HG02938 (cell line): ENCODE measurements at regions not wholly inside any gene's neighbourhood (a gene's known extent, or its start where the extent isn't known, plus 50 kb on each side); places are given as distances from the start of the nearest gene placed in this dataset.

Experiments used
- ATAC-seq: cut with Tn5 transposase; IDR thresholded peaks from one replicate; pipeline ENCODE4 v1.9.1; 2021; ENCODE audit warnings: mild to moderate bottlenecking, moderate library complexity; ENCODE audit not compliant: unreplicated experiment

DNA sequence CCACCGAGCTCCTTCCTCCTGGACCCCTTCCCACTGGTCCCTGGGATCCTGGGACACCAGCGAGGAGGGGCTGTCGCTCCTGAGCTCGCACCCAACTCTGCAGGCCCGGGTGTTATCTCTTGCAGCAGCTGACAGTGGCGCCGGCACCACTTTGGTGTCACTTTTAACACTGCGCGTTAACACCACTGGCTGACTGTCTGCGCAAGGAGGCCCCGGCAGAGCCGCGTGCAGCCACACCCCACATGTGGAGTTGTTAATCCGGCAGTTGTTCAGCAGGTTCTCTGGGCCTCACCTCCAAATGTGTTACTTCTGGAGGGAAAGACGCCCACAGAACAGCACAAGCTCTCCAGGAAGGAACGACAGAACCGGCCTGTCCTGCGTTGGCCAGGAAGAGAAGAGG is 155.0 kb upstream of the GLI2 start:
- ATAC-seq = no peak

DNA sequence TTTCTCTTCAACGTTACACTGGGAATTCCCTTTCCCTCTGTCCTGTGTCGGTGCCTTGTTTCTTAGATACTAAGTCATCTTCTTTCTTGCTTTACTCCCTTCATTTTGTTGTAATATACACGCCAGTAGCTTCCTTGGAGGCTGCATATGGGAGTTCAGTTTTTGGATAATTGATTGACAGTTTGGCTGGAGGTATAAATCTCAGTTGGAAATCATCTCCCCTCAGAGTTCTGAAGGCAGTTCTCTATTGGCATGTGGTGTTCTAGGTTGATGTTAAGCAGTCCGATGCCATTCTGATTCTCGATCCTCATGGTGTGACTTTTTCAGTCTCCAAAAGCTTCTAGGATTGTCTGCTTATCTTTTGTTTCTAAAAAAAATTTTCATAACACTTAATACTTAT is 152.5 kb upstream of the GLI2 start:
- ATAC-seq = no peak

DNA sequence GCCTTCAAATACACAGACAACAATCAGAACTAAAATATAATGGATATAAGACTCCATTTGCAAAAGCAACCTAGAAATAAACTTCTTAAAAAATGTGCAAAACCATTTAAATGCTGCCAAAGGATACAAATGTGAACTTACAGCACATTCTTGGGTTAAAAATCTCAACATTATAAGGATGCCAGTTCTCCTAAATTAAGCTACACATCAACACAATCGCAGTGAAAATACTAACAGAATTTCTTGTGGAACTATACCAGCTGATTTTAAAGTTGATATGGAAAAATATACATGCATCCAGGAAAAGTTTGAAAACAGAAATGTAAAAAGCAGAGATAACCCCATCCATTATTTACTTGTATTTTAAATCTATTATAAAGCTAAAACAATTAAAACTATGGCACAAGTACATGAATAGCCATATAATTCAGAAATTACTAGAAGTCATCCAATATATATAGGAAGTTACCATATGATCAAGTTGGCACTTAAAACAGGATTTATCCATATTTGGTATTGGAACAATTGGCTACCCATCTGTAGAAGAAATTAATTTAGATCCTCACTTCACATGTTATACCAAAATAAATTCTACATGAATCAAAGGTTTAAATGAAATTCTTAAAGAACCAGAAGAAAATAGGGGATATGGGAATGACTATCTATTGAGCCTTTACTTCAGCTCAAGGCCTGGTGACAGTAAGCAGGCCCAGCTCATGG is 151.7 kb upstream of the GLI2 start:
- ATAC-seq = no peak

DNA sequence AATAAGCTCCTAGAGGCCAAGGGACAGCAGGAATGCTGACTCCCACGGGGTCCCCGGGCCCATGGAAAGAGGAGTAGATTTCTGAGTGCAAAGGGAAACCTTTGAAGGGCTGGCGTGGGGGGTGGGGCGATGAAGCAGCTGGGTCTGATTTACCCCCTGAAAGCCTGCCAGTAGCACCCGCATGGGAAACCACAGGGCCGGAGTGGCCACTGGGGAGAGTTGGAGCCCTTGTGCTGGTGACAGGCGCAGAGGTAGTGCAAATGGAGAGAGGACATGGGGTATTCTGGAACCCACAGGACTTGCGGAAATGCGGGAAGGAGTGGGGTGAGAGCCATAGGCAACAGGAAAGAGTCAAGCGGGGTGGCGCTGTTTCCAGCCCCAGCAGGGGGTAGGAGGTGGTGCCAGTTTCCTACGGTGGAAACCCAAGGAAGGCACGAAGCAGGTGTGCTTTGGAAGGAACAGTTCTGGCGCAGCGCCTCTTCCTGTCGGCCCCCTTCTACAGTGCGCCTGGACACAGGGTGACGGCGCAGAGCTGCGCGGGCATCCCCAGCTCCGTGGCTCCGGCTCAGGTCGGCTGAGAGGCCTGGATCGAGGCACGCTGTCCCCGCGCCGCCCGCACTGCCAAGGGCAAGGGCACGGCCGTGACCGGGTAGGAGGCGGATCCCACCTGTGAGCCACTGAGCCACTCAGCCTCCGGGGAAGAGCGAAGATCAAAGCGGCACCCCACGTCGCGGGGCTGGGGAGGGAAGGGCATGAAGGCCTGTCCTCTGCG is 149.0 kb upstream of the GLI2 start:
- no peak for ATAC-seq

DNA sequence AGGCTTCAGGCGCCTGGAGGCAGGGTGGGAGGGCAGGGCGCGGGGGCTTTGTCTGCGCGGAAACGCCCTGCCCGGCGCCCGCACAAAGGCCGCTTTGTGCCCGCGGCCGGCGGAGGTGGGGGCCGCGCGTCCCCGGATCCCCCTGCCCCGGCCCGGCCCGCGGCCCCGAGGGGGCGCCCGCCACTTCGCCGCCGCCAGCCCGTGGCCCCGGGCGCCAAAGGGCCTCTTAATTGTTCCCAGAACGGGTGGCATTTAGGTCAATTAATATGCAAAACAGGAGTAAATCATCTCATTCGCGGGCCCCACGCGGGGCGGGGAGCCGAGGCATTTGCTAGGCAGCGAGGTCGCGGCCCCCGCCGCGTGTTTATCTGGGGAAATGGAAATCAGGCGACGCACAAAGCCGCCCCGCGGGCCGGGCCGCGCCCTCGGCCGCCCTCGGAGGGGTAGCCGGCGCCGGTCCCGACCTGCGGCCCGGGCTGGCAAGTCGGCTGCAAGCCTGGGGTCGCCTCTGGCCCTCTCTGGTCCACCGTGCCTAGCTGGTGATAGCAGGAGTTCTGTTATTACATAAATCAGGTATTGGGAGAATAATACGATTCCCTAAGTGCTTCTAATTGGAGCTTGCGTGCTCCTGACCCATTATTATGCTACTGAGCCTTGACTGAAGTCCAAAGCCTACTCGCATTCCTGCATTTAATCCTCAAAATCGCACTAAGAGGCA is 148.2 kb upstream of the GLI2 start:
- ATAC-seq = no peak

DNA sequence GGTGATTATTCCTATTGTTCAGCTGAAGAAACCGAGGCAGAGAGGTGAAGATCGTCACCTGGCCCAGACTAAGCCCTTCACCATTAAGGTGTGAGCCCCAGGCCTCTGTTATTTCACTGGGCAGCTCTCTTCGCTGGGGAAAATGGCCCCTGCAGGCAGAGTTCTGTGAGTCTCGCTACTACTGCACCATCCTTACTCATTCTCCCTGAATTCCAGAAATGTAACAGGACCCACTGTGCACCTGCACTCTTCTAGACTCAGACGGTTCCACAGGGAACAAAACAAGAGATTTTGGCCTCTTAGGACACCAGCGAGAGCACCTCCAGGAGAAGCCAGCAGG is 147.7 kb upstream of the GLI2 start:
- no peak for ATAC-seq

DNA sequence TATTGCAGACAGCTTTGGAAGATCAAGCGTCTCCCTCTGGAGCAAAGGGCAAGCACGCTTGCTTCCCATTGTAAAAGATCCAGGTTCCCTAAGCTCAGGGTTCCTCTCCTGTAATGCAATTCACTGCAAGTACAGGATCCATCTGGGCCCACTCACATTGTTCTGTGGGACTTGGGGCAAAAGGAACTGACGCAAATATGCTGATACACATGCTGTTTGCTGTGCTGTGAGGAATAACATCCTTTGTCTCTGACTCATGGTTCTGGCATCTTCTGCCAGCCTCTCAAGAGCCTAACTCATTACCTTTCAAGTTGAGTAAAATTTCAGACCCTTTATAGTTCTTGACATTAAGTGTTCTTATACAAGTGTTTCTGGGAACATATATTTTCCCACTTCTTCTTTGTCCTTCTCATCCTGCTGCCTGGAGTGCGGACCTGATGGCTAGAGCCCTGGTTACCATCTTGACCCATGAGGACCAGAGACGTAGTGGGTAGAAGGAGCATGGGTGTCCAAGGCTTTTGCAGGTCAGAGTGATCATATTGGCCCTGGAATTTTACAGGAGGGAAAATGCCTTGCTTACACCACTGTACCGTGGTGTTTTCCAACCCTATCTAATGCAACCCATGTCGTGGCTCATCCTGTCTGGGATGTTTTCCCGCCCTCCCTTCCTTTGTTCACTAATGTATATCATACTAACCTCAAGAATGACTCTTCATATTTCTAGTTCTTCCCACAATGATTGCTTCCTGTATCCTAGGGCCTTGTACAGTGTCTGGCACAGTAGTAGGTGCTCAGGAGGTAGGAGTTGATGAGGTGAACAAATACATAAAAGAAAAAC is 145.7 kb upstream of the GLI2 start:
- no peak for ATAC-seq

DNA sequence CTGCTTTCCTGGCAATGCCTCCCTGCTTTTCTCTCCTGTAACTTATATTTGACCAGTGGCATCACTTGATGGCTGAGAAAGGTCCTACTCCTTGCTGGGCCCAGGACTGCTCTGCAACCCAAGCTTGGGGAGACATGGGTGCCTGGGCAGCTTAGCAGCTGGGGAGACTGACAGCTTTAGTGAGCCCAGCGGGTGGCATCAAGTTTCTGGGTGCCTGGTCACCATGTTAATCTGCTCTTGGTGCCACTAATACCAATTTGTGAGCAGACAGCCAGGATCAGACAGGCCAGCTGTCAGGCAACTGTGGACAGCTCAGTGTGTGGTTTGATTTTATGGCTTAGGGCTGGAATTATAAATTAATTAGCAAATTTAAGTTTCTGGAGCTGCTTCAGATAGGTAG is 144.8 kb upstream of the GLI2 start:
- ATAC-seq = no peak

DNA sequence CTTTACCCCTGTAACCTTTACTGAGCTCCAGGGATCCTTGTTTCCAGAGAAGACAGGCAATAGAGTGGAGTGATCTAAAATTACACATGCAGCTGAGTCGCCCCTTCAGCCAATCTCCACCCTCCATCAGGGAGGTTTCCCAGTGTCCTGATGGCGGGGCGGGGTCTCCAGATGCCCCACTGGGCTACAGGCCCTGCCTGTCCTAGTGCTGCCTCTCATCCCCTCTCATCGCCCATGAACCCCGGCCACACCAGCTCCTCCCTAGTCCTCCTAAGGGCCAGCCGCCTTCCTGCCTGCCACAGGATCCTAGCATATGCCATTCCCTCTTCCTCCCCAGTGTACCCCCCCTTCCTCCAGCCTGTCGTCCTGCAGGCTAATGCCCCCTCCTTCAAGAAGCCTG is 144.1 kb upstream of the GLI2 start:
- ATAC-seq = no peak

DNA sequence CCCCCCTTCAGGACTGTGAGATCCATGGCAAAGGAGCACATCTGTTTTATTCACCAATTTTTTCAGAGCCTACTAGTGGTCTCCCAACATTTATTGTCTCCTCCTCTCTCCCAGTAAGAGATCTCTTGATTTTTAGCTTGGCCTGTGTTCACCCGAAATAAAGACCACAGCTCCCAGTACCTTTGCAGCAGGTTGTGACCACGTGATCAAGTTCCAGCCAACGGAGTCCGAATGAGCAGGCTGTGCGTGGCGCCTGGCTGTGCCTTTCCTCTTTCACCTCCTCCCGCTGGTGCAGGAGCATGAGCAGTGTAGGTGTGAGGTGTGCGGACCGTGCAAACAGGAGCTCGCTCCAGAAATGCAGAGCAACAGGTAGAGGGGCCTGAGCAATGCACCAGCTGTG is 143.6 kb upstream of the GLI2 start:
- no peak for ATAC-seq

DNA sequence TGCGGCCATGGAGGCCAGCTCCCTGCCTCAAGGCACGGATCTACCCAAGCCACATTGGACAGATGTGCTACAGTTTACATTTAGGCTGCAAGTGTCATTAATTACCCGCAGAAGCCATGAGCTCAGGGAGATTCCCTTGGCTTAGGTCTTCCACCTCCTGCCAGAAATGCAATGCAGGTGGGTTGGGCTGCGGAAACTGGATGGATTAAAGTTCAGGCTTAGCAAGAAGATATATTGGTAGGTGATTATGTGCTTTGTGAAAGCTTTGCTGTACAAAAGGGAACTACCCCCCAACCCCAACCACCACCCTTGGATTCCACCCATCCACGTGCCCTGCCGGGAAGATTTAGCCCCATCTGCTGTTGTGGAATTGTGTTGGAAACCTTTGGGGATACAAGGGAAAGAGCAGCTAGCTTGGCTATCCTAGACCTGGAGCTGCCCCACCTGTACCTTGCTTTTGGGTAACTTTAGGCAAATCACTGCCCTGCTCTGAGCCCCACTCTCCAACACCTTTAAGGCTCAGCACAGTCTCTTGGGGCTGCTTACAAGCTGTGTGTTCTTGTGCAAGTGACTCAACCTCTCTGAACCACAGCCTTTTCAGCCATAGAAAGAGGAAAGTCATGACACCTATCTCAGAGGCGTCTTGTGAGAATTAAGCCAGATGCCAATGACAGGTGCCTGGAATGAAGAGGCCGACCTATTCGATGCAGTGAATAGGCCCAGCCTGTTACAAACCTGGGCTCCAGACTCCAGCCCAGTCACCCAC is 141.6 kb upstream of the GLI2 start:
- no peak for ATAC-seq

DNA sequence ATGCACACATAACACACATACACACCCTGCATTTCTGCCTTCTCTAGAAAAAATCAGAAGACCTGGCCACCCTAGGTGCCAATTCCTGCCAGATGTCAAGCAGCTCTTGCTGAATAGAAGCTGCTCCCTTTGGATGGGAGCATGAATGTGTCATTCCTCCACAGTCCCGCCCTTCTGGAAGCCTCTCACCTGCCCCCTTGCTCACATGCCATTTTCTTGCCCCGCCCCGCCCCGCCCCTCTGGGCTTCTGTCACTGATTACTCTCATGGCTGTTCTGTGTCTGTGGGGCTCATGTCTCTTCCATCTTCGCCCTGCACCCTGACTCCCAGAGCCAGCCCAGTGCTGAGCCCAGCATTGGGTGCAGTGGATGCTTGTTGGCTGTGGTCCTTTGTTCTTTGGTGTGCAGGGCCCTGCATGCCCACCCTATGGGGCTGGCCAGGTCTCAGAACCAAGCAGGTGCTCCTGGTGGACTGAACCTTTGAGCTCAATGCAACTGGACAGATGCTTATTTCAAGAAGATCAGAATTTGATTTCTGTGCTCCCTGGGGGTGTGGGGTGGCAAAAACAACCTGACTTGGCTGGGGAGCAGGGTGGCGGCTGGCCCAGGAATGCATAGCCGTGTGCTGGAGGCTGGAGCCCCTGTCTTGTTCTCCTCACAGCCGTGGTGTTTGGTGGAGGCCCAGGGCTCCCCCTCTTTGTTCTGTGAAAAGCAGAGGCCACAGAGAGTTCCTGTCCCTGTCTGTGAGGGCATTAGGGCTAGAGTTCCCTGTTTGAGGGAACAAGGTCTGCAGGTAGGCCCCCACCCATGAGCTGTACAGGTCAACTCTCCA is 140.6 kb upstream of the GLI2 start:
- ATAC-seq = no peak

DNA sequence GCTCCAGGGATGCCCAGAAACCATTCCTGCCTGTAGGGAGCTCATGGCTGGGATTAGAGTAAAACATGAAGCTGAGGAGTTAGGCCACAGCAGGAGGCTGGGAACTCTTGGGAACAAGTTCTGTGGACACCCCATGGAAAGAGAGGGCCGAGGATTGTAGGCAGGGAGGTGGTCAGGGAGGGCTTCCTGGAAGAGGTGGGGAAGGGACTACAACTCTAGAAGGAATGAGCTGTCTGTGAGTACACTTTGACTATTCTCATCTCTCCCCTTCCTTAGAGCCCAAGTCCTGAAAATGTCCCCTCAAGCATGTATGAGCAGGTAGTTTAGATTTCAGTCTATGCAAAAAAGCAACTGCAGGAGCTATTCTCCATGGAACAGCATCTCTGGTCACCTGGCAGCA is 139.9 kb upstream of the GLI2 start:
- ATAC-seq = no peak

DNA sequence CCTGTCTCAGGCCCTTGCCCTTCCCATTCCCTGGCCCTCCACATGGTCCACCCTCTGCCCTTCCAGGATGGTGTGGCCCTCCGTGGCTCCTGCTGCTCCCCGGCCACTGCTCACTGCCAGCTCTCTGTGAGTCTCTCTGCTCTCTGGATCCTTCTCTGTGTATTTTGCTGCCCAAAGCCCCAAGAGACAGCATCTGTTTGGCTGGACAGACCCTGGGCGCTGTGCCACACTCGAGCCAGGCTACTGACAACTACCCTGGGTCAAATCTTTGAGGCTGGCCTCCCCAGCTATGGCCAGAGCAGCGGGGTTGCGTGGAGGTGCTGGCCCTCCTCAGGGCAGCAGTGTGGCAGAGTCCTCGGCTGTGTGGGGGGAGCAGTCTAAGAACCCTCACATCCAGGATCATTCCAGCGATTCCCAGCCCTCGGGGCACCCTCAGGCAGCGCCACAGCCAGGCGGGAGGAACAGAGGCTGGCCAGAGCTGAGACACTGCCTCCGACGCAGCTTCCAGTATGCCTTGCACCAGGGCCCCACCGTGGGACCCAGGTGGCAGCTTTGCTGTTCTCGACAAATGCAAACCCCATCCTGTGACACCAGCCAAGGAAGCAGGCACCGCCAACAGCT is 139.4 kb upstream of the GLI2 start:
- ATAC-seq = no peak

DNA sequence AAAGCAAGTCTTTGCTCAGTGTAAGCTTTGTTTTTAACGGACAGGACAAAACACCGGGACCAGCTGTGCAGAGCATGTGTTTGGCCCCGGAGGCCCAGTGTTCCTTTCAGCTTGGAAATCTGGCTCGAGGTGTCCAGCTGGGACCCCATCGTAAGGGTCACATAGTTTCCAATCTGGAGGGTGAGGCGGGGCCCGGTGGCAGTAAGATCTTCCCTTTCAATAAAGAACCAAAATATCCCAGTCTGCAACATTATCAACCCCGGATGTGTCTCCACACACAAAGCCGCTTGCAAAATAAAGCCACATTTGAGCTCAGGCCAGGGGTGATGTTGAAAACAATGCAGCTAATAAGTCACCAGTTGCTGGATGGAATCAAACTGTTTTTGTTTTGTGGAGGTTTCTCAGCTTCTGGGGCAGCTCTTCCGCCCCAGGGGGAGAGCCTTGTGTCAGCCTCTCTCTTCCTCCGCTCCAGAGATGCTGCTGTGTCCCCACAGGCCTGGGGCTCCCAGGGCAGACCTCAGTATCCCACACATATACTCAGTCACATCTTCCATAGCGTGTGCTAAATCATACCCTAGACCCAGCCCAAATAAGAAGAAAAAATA is 138.6 kb upstream of the GLI2 start:
- no peak for ATAC-seq

DNA sequence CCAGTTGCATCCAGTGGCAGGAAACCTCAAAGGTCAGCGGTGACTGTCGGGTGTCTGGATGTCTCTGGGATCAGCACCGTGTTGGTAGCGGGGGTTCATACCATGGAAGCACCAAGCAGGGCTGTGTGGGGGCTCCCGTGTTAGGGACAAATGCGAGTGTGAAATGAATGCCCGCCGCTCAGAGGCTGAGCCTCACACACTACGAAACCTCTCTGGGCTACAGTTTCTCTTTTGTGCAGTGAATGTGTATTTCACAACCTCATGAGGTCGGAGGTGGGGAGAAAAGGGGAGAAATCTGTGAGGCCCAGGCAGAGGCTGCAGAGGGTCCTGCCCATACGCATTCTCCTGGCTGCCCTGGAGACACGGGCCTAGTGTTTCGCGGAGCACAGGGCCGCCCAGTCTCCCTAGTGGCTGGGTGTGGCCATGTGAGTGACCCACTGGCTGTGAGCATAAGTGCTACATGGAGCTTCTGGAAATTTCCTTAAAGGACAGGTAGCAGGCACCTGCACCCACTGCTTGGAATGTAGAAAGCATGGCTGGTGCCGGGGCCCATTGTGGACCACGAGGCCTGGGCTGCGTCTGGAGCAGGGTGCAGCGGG is 138.0 kb upstream of the GLI2 start:
- no peak for ATAC-seq

DNA sequence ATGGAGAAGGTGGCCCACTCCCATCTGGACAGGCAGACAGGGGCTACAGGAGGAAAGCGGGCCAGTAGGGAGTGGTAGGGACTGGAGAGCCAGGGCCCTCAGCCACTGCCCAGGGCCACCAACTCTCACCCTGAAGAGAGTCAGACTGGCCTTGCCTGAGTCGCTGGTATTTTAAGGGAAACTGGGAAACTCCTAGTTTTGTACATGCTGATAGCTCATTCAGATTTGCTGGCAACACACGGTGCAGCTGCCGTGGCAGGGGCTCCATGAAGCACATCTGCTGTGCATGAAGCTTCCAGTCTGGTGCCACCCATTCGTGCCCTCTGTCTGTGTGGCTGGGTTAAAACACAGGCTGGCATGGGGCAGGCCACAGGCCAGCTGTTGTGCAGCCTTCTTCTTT is 137.3 kb upstream of the GLI2 start:
- ATAC-seq = no peak

DNA sequence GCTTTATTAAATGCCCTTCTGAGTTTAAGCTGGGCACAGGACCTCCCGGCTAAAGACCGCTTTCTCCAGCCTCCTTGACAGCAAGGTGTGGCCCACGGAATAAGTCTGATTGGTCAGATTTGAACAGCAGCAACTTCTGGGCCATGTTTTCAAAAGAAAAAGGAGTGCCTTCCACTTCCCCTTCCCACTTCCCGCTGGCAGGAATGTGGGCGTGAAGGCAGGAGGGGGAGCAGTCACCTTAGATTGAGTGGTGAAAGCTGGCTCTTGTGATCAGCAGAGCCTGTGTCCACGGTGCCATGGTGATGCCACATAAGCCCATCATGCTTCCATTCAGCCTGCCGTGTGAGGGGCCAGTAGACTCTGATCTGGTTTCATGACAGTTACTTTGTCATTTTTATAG is 136.6 kb upstream of the GLI2 start:
- ATAC-seq = no peak
